ENCODE measurements at regions not wholly inside any gene's neighbourhood (a gene's known extent, or its start where the extent isn't known, plus 50 kb on each side); places are given as distances from the start of the nearest gene placed in this dataset.
"Not testable (repeated sequence)": the region's sequence is repeated elsewhere in the genome, so short reads cannot be mapped to it uniquely, and the experiment has no call there.

DNA sequence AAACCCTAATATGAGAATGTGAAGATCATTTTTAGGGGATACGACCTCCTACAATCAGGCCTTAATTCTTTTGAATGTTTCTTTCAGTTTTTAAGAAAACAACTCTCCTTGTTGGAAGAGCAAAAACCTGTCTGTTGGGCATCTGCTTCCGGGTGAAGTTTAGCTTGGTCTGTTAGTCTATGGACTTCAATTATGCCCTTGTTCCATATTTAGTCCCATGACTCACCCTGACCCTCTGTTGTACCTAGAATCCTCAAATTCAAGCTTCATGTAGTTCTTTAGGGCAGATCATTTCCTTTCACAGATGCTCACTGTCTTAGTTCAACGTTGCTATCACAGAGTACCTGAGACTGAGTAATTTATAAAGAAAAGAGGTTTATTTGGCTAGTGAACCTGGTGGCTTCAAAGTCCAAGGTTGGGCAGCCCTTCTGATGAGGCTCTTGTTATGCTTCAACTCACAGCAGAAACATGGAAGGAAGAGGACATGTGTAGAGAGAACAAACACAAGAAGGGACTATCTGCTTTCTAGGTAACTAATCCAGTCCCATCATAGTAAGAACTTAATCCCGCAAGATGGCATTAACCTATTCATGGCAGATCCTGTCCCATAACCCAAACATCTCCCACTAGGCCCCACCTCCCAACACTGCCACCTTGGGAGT, 82.5 kb upstream of the SERPINE2 start:
- TF ChIP-seq, protein P1, sequence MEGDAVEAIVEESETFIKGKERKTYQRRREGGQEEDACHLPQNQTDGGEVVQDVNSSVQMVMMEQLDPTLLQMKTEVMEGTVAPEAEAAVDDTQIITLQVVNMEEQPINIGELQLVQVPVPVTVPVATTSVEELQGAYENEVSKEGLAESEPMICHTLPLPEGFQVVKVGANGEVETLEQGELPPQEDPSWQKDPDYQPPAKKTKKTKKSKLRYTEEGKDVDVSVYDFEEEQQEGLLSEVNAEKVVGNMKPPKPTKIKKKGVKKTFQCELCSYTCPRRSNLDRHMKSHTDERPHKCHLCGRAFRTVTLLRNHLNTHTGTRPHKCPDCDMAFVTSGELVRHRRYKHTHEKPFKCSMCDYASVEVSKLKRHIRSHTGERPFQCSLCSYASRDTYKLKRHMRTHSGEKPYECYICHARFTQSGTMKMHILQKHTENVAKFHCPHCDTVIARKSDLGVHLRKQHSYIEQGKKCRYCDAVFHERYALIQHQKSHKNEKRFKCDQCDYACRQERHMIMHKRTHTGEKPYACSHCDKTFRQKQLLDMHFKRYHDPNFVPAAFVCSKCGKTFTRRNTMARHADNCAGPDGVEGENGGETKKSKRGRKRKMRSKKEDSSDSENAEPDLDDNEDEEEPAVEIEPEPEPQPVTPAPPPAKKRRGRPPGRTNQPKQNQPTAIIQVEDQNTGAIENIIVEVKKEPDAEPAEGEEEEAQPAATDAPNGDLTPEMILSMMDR (IDR thresholded peaks at IDR 0.05): no peak
- DNase-seq (ENCODE audit: low spot score) (no peak), ATAC-seq (ENCODE audit: low FRiP score) (no peak)

DNA sequence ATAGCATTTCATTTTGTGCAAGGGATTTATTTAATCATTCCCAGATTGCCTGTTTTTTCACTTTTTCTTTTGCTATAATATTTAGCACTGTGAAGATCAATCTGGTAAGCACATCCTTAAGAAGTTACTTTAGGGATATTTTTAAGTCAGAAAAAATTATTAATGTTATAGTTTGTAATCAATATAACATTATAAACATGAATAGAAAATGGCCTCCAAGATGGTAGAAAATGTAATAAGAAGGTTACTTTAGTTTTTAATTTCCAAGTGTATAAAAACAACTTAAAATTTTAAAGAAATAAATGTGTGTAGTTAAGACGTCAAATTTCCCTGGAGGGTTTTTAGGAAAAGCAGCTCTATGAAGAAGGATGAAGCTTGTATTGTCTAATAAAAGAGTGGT, 81.9 kb upstream of the SERPINE2 start:
- TF ChIP-seq, protein P1 (IDR thresholded peaks at IDR 0.05): no peak
- DNase-seq (ENCODE audit: low spot score): no peak

DNA sequence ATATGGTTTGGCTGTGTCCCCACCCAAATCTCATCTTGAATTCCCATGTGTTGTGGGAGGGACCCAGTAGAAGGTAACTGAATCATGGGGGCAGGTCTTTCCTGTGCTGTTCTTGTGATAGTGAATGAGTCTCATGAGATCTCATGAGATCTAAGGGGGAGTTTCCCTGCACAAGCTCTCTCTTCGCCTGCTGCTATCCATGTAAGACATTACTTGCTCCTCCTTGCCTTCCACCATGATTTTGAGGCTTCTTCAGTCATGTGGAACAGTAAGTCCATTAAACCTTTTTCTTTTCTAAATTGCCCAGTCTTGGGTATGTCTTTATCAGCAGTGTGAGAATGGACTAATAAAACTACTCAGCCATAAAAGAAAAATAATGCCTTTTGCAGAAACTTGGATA, 80.8 kb upstream of the SERPINE2 start:
- ATAC-seq (ENCODE audit: low FRiP score); DNase-seq (ENCODE audit: low spot score): not testable (repeated sequence)

More for the DNA sequence above, 81.9 kb upstream of the SERPINE2 start:
- ATAC-seq (ENCODE audit: low FRiP score): no peak

DNA sequence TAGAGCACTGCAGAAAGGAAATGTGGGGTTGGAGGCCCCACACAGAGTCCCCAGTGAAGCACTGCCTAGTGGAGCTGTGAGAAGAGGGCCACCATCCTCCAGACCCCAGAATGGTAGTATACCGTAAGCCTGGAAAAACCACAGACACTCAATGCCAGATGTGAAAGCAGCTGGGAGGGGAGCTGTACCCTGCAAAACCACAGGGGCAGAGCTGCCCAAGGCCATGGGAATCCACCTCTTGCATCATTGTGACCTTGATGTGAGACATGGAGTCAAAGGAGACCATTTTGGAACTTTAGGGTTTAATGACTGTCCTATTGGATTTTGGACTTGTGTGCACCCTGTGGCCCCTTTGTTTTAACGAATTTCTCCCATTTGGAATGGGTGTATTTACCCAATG, 75.3 kb upstream of the SERPINE2 start:
- TF ChIP-seq, protein P1 (IDR thresholded peaks at IDR 0.05): no peak
- ATAC-seq (ENCODE audit: low FRiP score) (no peak), DNase-seq (ENCODE audit: low spot score) (no peak)

DNA sequence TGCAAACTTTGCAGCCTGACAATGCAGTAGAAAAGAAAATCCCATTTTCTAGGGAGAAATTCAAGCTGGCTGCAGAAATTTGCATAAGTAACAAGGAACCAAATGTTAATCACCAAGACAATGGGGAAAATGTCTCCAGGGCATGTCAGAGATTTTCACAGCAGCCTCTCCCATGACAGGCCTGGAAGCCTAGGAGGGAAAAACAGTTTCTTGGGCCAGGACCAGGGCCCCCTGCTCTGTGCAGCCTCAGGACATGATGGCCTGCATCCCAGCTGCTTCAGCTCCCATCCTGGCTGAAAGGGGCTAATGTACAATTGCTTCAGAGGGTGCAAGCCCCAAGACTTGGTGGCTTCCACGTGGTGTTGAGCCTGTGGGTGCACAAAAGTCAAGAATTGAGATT, 74.8 kb upstream of the SERPINE2 start:
- not testable (repeated sequence) for ATAC-seq (ENCODE audit: low FRiP score); DNase-seq (ENCODE audit: low spot score)

DNA sequence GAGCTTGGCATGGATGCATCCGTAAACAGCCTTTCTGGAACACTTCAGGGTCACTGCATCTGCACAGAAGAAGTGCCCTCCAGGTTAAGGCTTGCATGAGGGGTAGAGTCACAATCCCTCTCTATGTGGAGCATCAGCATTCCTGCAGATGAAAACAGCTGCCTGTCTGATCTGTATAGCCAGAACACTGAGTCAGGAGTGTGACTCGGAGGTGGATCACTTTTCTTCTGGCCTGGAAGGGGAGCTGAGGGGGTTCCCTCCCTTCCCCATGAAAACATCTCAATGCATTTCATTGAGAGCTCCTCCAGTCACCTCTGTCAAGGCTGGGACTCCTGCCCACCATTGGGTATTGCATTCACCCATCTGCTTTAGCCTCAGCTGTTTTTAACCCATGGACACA, 72.5 kb upstream of the SERPINE2 start:
- ATAC-seq (ENCODE audit: low FRiP score): no peak
- DNase-seq (ENCODE audit: low spot score): no peak
- TF ChIP-seq, protein P1 (IDR thresholded peaks at IDR 0.05): no peak

DNA sequence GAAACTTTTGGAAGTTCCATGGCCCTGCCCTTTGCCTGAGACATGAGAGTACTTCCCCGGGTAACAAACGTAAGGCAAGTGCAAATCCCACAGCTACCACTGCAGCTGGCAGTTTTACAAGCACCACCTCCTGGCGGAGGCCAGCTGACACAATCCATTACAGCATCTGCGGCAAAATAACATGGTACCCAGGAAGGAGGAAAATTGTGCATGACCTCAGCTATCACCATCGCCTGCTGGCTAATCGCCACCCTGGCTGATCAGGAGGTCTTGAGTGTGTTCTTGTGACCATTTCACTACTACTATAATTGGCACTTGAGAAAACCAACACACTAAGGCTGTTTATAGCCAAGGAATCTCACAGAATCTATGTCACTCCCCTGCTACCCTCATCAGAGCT, 71.7 kb upstream of the SERPINE2 start:
- ATAC-seq (ENCODE audit: low FRiP score): no peak
- no peak for DNase-seq (ENCODE audit: low spot score)

DNA sequence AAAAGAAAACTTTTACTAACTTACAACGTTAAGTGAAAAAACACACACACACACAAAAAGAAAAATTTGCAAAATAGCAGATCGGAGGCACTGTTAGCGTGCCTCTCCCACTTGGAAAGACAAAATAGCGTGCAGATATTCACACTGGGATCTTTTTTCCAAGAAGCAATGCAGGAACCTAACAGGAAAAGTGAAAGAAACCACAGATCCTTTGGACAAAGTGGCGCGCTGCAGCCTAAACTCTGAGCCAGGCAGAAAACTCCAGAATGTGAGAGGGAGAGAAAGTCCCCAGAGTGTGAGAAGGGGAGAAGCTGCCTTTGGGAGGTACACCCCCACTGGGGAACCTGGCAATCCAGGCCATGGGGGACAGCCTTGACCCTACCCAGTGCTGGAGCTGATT, 70.7 kb upstream of the SERPINE2 start:
- DNase-seq (ENCODE audit: low spot score): no peak
- TF ChIP-seq, protein P1 (IDR thresholded peaks at IDR 0.05): no peak
- ATAC-seq (ENCODE audit: low FRiP score): no peak

More for the DNA sequence above, 71.7 kb upstream of the SERPINE2 start:
- TF ChIP-seq, protein P1 (IDR thresholded peaks at IDR 0.05): no peak

All from omental fat pad (tissue), 3 donors.